ENCODE measurements at regions not wholly inside any gene's neighbourhood (a gene's known extent, or its start where the extent isn't known, plus 50 kb on each side); places are given as distances from the start of the nearest gene placed in this dataset.

DNA sequence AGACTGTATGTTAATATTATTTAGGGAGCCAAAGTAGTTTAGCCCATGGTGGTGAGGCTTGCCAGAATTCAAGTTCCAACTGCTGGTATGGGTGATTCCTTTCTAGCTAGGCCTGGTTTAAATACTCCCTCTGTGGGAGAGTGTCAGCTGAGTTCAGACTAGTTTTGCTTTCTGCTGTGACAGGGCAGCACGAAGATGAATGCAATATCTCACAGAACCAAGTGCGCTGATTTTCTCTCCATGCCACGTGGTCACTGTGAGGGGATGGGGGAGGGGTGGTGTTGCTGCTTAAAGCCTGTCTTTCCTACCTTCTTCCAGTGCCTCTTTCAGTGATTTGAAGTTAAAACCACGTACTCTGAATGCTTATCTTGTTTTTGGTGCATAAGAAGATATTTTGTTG, 445.7 kb upstream of the CXorf51B start:
- TF ChIP-seq POLR2AphosphoS5 (IDR thresholded peaks at IDR 0.05) (no peak), POLR2A (IDR thresholded peaks at IDR 0.05) (no peak)
- TF ChIP-seq, protein P1, sequence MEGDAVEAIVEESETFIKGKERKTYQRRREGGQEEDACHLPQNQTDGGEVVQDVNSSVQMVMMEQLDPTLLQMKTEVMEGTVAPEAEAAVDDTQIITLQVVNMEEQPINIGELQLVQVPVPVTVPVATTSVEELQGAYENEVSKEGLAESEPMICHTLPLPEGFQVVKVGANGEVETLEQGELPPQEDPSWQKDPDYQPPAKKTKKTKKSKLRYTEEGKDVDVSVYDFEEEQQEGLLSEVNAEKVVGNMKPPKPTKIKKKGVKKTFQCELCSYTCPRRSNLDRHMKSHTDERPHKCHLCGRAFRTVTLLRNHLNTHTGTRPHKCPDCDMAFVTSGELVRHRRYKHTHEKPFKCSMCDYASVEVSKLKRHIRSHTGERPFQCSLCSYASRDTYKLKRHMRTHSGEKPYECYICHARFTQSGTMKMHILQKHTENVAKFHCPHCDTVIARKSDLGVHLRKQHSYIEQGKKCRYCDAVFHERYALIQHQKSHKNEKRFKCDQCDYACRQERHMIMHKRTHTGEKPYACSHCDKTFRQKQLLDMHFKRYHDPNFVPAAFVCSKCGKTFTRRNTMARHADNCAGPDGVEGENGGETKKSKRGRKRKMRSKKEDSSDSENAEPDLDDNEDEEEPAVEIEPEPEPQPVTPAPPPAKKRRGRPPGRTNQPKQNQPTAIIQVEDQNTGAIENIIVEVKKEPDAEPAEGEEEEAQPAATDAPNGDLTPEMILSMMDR (IDR thresholded peaks at IDR 0.05), result no peak

All from breast epithelium (tissue), 3 donors.